ENCODE measurements at regions not wholly inside any gene's neighbourhood (a gene's known extent, or its start where the extent isn't known, plus 50 kb on each side); places are given as distances from the start of the nearest gene placed in this dataset.
A peak's percentile ranks its signal among the peaks of the same experiment; 100 is the strongest.

- Histone ChIP-seq H3K36me3 (no peaks in the 10 kb centered on the region), H3K27me3 (no peaks in the 10 kb centered on the region), H3K4me3 (no peak overlapping the region), H3K9me3 (no peaks in the 10 kb centered on the region), H3K27ac (no peak overlapping the region), H3K4me1 (peaks cover 0 to 14% of the 10 kb centered on the region in 2 donors)
- TF ChIP-seq POLR2A (IDR thresholded peaks at IDR 0.05), result no peak
- TF ChIP-seq, protein P1, sequence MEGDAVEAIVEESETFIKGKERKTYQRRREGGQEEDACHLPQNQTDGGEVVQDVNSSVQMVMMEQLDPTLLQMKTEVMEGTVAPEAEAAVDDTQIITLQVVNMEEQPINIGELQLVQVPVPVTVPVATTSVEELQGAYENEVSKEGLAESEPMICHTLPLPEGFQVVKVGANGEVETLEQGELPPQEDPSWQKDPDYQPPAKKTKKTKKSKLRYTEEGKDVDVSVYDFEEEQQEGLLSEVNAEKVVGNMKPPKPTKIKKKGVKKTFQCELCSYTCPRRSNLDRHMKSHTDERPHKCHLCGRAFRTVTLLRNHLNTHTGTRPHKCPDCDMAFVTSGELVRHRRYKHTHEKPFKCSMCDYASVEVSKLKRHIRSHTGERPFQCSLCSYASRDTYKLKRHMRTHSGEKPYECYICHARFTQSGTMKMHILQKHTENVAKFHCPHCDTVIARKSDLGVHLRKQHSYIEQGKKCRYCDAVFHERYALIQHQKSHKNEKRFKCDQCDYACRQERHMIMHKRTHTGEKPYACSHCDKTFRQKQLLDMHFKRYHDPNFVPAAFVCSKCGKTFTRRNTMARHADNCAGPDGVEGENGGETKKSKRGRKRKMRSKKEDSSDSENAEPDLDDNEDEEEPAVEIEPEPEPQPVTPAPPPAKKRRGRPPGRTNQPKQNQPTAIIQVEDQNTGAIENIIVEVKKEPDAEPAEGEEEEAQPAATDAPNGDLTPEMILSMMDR (IDR thresholded peaks at IDR 0.05), result no peak
- TF ChIP-seq POLR2AphosphoS5 (IDR thresholded peaks at IDR 0.05), result no peak
- no peak for DNase-seq (ENCODE audit: low spot score in 2 of 2)
- intact Hi-C loops (cut with DNase I; ENCODE audit: low total_unique reads), result no loop called here
Measured at GRCh38 chr20:57998276-57998675, 230.2 kb downstream of the ANKRD60 start.

- Histone ChIP-seq H3K4me1 (peaks cover 0 to 15% of the 10 kb centered on the region in 2 donors), H3K27me3 (no peaks in the 10 kb centered on the region), H3K36me3 (no peaks in the 10 kb centered on the region), H3K4me3 (no peak overlapping the region), H3K27ac (peak overlapping the region in 1 of 2 donors; percentile 29), H3K9me3 (no peaks in the 10 kb centered on the region)
- TF ChIP-seq POLR2A (IDR thresholded peaks at IDR 0.05), result no peak
- TF ChIP-seq, protein P1 (IDR thresholded peaks at IDR 0.05), result no peak
- TF ChIP-seq POLR2AphosphoS5 (IDR thresholded peaks at IDR 0.05), result no peak
- intact Hi-C loops (cut with DNase I; ENCODE audit: low total_unique reads), result no loop called here
- DNase-seq (ENCODE audit: low spot score in 2 of 2), result no peak
Measured at GRCh38 chr20:57996936-57997890, 231.2 kb downstream of the ANKRD60 start.

DNA sequence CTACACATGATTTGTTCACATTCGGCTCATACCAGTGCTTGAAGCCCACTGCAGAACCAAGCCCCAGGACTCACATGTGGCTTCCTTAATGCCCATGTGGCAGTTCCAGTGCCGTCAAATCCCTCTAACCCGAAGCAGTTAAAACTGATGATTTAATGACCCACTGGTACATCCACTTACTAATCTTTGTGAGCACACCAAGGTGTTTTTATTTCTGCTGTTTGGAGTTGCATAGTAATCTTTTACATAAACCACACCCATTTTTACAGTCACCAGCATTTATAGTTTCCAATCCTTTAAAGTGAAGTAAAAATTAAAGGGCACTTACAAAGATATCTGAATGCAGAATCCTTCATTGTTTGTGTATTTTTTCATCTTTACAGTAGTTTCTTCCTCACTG, 232.0 kb downstream of the ANKRD60 start:
- no peaks in the 10 kb centered on the region for H3K27me3 ChIP-seq
- intact Hi-C loops (cut with DNase I; ENCODE audit: low total_unique reads), result no loop called here
- peak overlapping the region in 1 of 2 donors; percentile 29 for H3K27ac ChIP-seq
- H3K4me3 ChIP-seq, result no peak overlapping the region
- no peak for DNase-seq (ENCODE audit: low spot score in 2 of 2)
- peaks cover 3 to 18% of the 10 kb centered on the region in 2 donors for H3K4me1 ChIP-seq
- no peaks in the 10 kb centered on the region for H3K9me3 ChIP-seq
- H3K36me3 ChIP-seq, result no peaks in the 10 kb centered on the region
- TF ChIP-seq, protein P1 (IDR thresholded peaks at IDR 0.05), result no peak
- TF ChIP-seq POLR2AphosphoS5 (IDR thresholded peaks at IDR 0.05) (no peak), POLR2A (IDR thresholded peaks at IDR 0.05) (no peak)

DNA sequence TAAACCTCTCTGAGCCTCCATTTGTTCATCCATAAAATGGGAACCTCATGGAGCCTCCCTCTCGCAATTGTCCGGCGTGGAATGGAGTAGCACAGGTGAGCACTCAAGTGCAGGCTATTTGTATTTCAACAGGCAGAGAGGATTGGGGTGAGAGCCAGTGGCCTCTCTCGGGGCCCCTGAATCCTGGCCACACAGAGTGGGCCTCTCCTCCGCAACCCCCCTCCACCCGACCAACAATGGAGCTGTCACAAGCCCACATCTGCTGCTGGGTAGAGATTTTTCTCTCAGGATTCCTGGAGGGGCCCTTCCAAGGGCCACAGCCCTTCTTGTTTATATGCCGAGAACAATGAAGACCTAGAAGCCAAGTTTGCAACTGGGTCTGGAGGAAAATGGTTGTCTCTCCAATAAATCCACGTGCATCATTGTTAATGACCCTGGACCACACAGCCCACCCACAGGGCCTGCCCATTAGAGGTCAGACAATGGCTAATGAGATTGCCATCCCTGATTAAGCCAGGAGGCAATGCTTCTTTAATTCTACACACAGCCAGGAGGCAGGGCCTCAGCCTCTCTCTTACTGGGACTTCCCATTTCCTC, 233.0 kb downstream of the ANKRD60 start:
- intact Hi-C loops (cut with DNase I; ENCODE audit: low total_unique reads), result no loop called here
- DNase-seq (ENCODE audit: low spot score in 2 of 2), result no peak
- Histone ChIP-seq H3K4me1 (peaks cover 8 to 20% of the 10 kb centered on the region in 2 donors), H3K36me3 (no peaks in the 10 kb centered on the region), H3K27ac (no peak overlapping the region), H3K4me3 (no peak overlapping the region), H3K27me3 (no peaks in the 10 kb centered on the region), H3K9me3 (no peaks in the 10 kb centered on the region)
- no peak for TF ChIP-seq POLR2AphosphoS5 (IDR thresholded peaks at IDR 0.05)
- no peak for TF ChIP-seq POLR2A (IDR thresholded peaks at IDR 0.05)

GRCh38 chr20:57993716-57994431, 234.6 kb downstream of the ANKRD60 start:
- DNase-seq (ENCODE audit: low spot score in 2 of 2), result peak in 1 of 2 donors; percentile 65
- Histone ChIP-seq H3K36me3 (no peaks in the 10 kb centered on the region), H3K27me3 (no peaks in the 10 kb centered on the region), H3K4me3 (no peak overlapping the region), H3K4me1 (peaks cover 9 to 14% of the 10 kb centered on the region in 2 donors), H3K9me3 (no peaks in the 10 kb centered on the region), H3K27ac (peak overlapping the region; percentile 19 to 72)
- TF ChIP-seq POLR2A (IDR thresholded peaks at IDR 0.05), result no peak
- TF ChIP-seq POLR2AphosphoS5 (IDR thresholded peaks at IDR 0.05), result peak in 1 of 3 donors; percentile 51
- intact Hi-C loops (cut with DNase I; ENCODE audit: low total_unique reads), result no loop called here

Data from breast epithelium (tissue), 4 donors.